HEK293T (cell line): ENCODE measurements at regions not wholly inside any gene's neighbourhood (a gene's known extent, or its start where the extent isn't known, plus 50 kb on each side); places are given as distances from the start of the nearest gene placed in this dataset.

Experiments
- CTCF ChIA-PET: fragments of 350-600 bp; formaldehyde crosslinking; extraction: SDS; loops from one replicate; lab custom pipeline; 2021; ENCODE audit warnings: antibody characterized with exemption, inconsistent platforms; lab: Yijun Ruan, JAX
- POLR2A ChIA-PET: fragments of 350-600 bp; formaldehyde crosslinking; extraction: SDS; loops from one replicate; lab custom pipeline; 2020; ENCODE audit warnings: antibody characterized with exemption, inconsistent platforms; lab: Yijun Ruan, JAX
- DNase-seq: peaks from one replicate; pipeline ENCODE4 v3.0.0; 2012; ENCODE audit warnings: mixed read lengths; ENCODE audit errors: extremely low spot score
- ARNT ChIP-seq: fragments of 450-650 bp; IDR thresholded peaks from 2 replicates; pipeline ENCODE4 v1.6.1; 2017; ENCODE audit warnings: mild to moderate bottlenecking
- BHLHE40 ChIP-seq: fragments of 450-650 bp; IDR thresholded peaks from 2 replicates; pipeline ENCODE4 v1.6.1; 2016; ENCODE audit warnings: mild to moderate bottlenecking, moderate library complexity, borderline replicate concordance
- CTBP1 ChIP-seq: fragments of 450-650 bp; IDR thresholded peaks from 2 replicates; pipeline ENCODE4 v1.6.1; 2016; ENCODE audit warnings: borderline replicate concordance
- ELF4 ChIP-seq: fragments of 450-650 bp; IDR thresholded peaks from 2 replicates; pipeline ENCODE4 v1.6.1; 2017; ENCODE audit warnings: antibody characterized with exemption
- FOXA1 ChIP-seq: fragments of 450-650 bp; IDR thresholded peaks from 2 replicates; pipeline ENCODE4 v1.6.1; 2016; ENCODE audit warnings: mild to moderate bottlenecking
- FOXK2 ChIP-seq: fragments of 450-650 bp; IDR thresholded peaks from 2 replicates; pipeline ENCODE4 v1.6.1; 2016; ENCODE audit warnings: mild to moderate bottlenecking
- FOXM1 ChIP-seq: fragments of 450-650 bp; IDR thresholded peaks from 2 replicates; pipeline ENCODE4 v1.6.1; 2017; ENCODE audit warnings: mild to moderate bottlenecking, borderline replicate concordance
- HDGF ChIP-seq: fragments of 450-650 bp; IDR thresholded peaks from 2 replicates; pipeline ENCODE4 v1.6.1; 2017; ENCODE audit warnings: antibody characterized with exemption, borderline replicate concordance
- L3MBTL2 ChIP-seq: fragments of 450-650 bp; conservative IDR thresholded peaks from 2 replicates; pipeline ENCODE4 v1.6.1; 2016; ENCODE audit warnings: mild to moderate bottlenecking
- LEF1 ChIP-seq: fragments of 450-650 bp; IDR thresholded peaks from 2 replicates; pipeline ENCODE4 v1.6.1; 2017; ENCODE audit warnings: mild to moderate bottlenecking, borderline replicate concordance
- NFRKB ChIP-seq: fragments of 450-650 bp; IDR thresholded peaks from 2 replicates; pipeline ENCODE4 v1.6.1; 2016; ENCODE audit warnings: mild to moderate bottlenecking, moderate library complexity
- PKNOX1 ChIP-seq: fragments of 450-650 bp; IDR thresholded peaks from 2 replicates; pipeline ENCODE4 v1.6.1; 2016
- SP1 ChIP-seq: fragments of 450-650 bp; IDR thresholded peaks from 2 replicates; pipeline ENCODE4 v1.6.1; 2017
- SUZ12 ChIP-seq: fragments of 450-650 bp; IDR thresholded peaks from 2 replicates; pipeline ENCODE4 v1.6.1; 2016; ENCODE audit warnings: mild to moderate bottlenecking
- TARDBP ChIP-seq: fragments of 450-650 bp; IDR thresholded peaks from 2 replicates; pipeline ENCODE4 v1.6.1; 2016
- ZNF384 ChIP-seq: fragments of 450-650 bp; IDR thresholded peaks from 2 replicates; pipeline ENCODE4 v1.6.1; 2016

- POLR2A ChIA-PET = no interaction called here
- TF ChIP-seq L3MBTL2 = no peak
- TF ChIP-seq BHLHE40 = no peak
- no peak for TF ChIP-seq FOXA1
- no peak for TF ChIP-seq FOXM1
- TF ChIP-seq SUZ12 = no peak
- TF ChIP-seq ZNF384 = no peak
- TF ChIP-seq HDGF = no peak
- TF ChIP-seq SP1 = no peak
- TF ChIP-seq NFRKB = no peak
- no peak for TF ChIP-seq PKNOX1
- TF ChIP-seq FOXK2 = no peak
- TF ChIP-seq ELF4 = no peak
- no peak for TF ChIP-seq LEF1
- no peak for TF ChIP-seq CTBP1
- TF ChIP-seq ARNT = no peak
- no peak for TF ChIP-seq TARDBP
- no peak for DNase-seq
- CTCF ChIA-PET = no interaction called here
Observed at GRCh38 chr1:56156971-56157876, 422.1 kb downstream of the PLPP3 start.

- no peak for DNase-seq
- POLR2A ChIA-PET = no interaction called here
- TF ChIP-seq SUZ12 = no peak
- no peak for TF ChIP-seq ZNF384
- no peak for TF ChIP-seq L3MBTL2
- TF ChIP-seq FOXM1 = no peak
- no peak for TF ChIP-seq BHLHE40
- no peak for TF ChIP-seq FOXK2
- no peak for TF ChIP-seq TARDBP
- no peak for TF ChIP-seq ARNT
- no peak for TF ChIP-seq CTBP1
- no peak for TF ChIP-seq HDGF
- TF ChIP-seq LEF1 = no peak
- no peak for TF ChIP-seq ELF4
- TF ChIP-seq NFRKB = no peak
- no peak for TF ChIP-seq SP1
- TF ChIP-seq PKNOX1 = no peak
- no peak for TF ChIP-seq FOXA1
- CTCF ChIA-PET = no interaction called here
Observed at GRCh38 chr1:56153276-56153675, 426.1 kb downstream of the PLPP3 start.

- POLR2A ChIA-PET = no interaction called here
- TF ChIP-seq PKNOX1 (no peak), FOXM1 (no peak), SUZ12 (no peak), ELF4 (no peak), BHLHE40 (no peak), CTBP1 (no peak), L3MBTL2 (no peak), SP1 (no peak), FOXK2 (no peak)
- DNase-seq = no peak
- CTCF ChIA-PET = no interaction called here
Observed at GRCh38 chr1:56152635-56153034, 426.7 kb downstream of the PLPP3 start.

GRCh38 chr1:56151402-56151801 is 428.0 kb downstream of the PLPP3 start:
- no peak for DNase-seq
- TF ChIP-seq BHLHE40 (no peak), FOXM1 (no peak), NFRKB (no peak), ELF4 (no peak), LEF1 (no peak), CTBP1 (no peak), L3MBTL2 (no peak), FOXK2 (no peak)
- ChIA-PET POLR2A (no interaction called here), CTCF (no interaction called here)

GRCh38 chr1:56150441-56151215 is 428.7 kb downstream of the PLPP3 start:
- DNase-seq = no peak
- ChIA-PET CTCF (no interaction called here), POLR2A (no interaction called here)
- TF ChIP-seq CTBP1 (no peak), SP1 (no peak), TARDBP (no peak), BHLHE40 (no peak), FOXA1 (no peak), SUZ12 (no peak), FOXM1 (no peak), ELF4 (no peak), ARNT (no peak), LEF1 (no peak)
